Activated CD4-positive, CD25-positive, alpha-beta regulatory T cell (primary cell): ENCODE measurements at regions not wholly inside any gene's neighbourhood (a gene's known extent, or its start where the extent isn't known, plus 50 kb on each side); places are given as distances from the start of the nearest gene placed in this dataset.
"Not testable (repeated sequence)": the region's sequence is repeated elsewhere in the genome, so short reads cannot be mapped to it uniquely, and the experiment has no call there.

Experiments
- DNase-seq, 4 experiments: peaks; one replicate each; lab custom pipeline; 2025; lab: John Stamatoyannopoulos, UW

DNA sequence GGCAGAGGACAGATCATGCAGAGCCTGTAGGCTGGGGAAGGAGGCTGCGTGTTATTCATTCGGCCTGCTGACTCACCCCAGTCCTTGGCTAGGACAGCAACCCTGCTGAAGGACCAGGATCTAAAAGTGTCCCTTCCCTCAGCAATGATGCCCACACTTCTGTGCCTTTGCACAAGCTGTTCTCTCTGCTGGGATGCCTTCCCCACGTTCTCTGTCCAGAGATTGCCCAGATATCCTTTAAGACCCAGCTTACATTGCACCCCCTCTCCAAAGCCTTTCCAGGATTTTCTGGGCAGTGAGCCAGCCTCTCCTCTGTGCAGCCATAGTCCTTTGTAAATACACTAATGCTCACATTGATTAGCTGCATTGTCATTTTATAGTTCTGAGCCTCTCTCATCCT, 99.3 kb upstream of the CHD6 start:
- no peak for DNase-seq

DNA sequence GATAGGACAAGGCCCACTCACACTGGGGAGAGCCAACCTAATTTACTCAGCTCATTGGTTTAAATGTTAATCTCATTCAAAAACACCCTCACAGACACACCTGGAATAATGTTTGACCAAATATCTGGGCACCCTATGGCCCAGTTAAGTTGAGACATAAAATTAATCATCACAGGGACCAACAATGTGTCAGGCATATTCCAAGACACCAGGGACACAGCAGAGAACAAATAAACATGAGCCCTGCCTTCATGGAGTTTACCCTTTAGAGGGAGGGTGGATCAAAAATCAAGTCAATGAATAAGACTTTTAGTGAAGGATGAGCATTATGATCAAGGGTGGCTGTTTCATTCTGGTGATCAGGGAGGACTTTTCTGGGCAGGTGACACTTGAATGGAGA, 98.7 kb upstream of the CHD6 start:
- no peak for DNase-seq

GRCh38 chr20:41716436-41716835, 98.3 kb upstream of the CHD6 start:
- no peak for DNase-seq

- no peak for DNase-seq
These were observed 97.3 kb upstream of the CHD6 start for GRCh38 chr20:41715526-41715925.

DNA sequence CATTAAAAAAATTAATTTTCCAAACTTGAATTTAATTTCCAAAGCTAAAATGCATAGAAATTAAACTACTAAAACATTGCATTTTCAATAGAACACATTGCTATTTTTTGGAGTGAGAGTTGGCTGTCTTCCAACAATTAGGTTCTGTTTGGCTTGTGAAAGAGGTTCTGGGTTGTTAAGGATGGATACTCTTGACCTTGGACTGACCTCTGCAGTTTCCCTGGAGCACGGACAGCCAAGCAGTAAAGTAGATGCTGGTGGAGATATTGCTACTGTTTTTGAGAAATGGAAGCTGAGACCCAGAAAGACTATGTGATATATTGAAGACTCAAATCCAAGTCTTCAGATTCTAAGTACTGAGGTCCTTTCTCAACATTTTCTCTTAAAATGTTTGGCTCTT, 95.9 kb upstream of the CHD6 start:
- no peak for DNase-seq

GRCh38 chr20:41704896-41705295, 86.7 kb upstream of the CHD6 start:
- DNase-seq, result no peak

- DNase-seq, result no peak
These were observed 84.5 kb upstream of the CHD6 start for GRCh38 chr20:41702647-41703046.

GRCh38 chr20:41701588-41702348, 83.6 kb upstream of the CHD6 start:
- DNase-seq, result no peak

GRCh38 chr20:41699673-41700072, 81.5 kb upstream of the CHD6 start:
- DNase-seq, result not testable (repeated sequence)

- no peak for DNase-seq
These were observed 79.8 kb upstream of the CHD6 start for GRCh38 chr20:41697861-41698559.

DNA sequence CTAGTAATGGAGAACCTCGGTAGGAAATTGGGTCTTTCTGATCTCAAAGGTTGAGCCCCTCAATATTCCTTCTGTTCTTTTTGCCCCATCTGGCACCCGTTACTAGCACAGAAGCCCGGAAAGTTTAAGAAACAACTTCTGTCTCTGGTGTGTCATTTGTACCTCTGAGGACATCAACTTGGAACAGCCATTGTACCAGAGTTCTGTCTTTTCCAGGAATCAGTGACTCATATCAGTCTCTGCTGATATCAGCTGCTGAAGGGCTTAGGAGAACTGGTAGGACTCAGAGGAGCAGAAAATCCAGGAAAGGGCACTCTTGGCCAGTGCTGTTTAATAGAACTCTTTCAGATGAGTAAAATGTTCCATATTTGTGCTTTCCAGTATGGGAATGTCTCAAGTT, 78.3 kb upstream of the CHD6 start:
- no peak for DNase-seq

GRCh38 chr20:41694796-41695195, 76.6 kb upstream of the CHD6 start:
- DNase-seq, result no peak

DNA sequence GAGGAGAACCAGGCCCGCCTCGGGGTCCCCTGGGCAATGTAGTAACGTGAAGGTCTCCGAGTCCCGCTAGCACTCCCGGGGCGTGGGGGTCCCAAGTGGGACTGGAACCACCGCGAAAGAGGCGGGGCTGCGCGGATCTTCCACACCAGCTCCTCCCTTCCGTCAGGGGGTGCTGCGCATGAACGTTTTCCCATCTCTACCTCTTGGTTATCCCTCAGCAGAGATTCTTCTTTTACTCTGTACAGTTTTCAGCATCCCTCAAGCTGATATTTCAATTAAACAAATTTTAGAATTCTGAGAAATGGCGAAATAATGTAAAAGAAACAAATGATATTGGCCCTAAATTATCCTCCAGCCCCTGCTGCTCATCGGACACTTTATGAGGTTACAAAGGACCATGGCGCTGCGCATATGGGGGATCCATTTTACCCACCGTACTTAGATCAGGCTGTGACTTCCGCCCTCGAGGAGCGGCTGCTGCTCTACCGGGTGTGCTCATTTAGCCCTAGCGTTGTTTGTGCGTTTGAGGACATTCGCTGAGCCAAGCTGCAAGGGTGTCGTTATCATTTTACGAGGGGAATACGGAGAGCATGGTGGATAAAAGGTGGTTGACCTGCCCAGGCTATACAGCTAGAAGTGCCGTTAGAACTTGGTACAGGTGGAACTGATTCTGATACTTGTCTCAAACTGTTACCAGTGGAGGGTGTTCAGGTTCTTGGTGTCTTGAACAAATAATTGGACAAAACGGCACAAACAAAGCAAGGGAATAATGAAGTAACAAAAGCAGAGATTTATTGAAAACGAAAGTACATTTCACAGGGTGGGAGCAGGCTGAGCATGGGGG, 75.2 kb upstream of the CHD6 start:
- peak; percentile 51 to 62 (median 61) for DNase-seq

DNA sequence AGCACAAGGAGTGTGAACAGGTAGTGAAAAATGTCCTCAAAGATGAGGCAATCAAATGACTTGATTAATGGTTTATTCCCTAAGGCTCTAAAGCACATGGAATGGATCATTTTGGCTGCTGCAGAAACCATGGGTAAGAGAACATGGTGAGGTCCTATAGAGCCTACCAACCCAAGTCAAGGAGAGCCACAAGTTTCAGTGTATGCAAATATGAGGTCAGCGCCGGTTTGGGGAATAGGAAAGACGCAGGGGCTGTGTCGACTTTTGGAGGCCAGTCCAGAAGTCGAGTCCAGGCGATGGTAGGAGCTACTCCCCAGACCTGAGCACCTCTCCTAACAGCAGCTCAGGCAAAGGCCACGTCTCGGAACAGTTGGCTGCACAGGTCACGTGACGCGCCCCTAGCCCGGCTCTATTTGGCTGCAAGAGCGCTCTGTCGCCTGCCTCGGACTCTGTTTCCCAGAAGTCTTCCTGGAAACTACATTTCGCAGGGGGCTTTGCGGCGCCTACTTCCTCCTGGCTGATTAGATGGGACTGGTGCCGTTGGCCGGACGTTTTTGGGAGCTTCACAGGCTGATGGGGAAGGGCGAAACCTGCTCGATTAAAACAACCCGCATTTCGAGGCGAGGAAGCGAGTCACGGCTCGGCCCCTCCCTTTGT, 74.4 kb upstream of the CHD6 start:
- peak; percentile 51 to 62 (median 58) for DNase-seq

GRCh38 chr20:41691443-41691842, 73.3 kb upstream of the CHD6 start:
- no peak for DNase-seq

GRCh38 chr20:41690702-41691101, 72.5 kb upstream of the CHD6 start:
- no peak for DNase-seq

DNA sequence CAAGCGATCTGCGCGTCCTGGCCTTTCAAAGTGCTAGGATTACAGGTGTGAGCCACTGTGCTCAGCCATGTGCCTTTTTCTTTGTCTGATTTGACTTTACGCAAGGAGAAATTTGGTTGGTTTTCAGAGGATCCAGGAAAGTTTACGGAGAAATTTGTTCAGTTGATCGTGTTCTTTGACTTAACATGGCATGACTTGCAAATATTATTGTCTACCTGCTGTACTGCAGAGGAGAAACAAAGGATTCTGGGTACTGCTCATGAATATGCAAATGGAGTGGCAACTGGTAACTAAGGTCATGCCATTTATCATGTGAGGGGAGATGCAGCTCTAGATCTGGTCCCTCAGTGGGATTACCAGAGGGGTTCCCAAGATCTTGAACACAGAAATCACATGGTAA, 68.8 kb upstream of the CHD6 start:
- DNase-seq, result no peak

DNA sequence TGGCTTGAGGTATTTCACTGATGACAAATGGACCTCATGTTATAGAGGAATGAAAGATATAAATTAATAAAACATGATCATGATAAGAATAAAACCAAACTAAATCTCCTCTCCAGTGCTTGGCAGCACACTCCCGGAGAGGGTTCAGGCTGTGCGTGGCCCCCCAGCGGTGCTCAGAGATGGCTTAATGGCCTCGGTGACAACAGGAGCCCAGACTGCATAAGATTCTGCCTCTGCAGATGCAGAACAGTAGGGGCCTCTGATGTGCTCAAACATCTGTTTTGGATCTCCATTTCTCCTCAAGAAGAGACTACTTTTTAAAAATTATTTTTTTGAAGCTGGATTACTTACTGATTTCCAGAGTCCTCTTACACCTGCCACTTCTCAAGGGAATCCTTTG, 67.0 kb upstream of the CHD6 start:
- not testable (repeated sequence) for DNase-seq

GRCh38 chr20:41678799-41679198, 60.6 kb upstream of the CHD6 start:
- DNase-seq, result no peak

- no peak for DNase-seq
These were observed 54.1 kb upstream of the CHD6 start for GRCh38 chr20:41672282-41672681.

- DNase-seq, result no peak
These were observed 53.0 kb upstream of the CHD6 start for GRCh38 chr20:41671143-41671542.

DNA sequence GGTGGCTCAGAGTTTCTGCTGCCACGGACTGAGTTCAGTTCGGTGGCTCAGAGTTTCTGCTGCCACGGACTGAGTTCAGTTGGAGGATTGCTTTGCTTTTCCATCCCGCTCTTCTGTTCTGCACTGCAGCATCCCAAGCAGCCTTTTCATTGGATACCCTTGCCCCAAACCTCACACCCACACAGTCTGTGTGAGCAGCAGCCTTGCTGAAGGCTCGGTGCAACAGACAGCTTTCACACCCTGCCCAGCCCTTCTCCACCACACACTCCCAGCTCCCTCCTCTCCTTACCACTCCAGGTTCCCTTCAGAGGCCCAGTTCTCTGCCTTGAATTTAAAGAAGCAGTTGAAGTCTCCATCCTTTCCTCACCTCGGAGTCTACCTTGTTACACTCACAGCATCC, 52.5 kb upstream of the CHD6 start:
- no peak for DNase-seq
